HEK293 (cell line): ENCODE measurements at regions not wholly inside any gene's neighbourhood (a gene's known extent, or its start where the extent isn't known, plus 50 kb on each side); places are given as distances from the start of the nearest gene placed in this dataset.

Experiments used
- CTCF ChIA-PET: fragments of 350-600 bp; formaldehyde crosslinking; extraction: SDS; loops from one replicate; lab custom pipeline; 2021; ENCODE audit warnings: antibody characterized with exemption; lab: Yijun Ruan, JAX
- POLR2A ChIA-PET: fragments of 300-600 bp; formaldehyde crosslinking; extraction: SDS; loops from one replicate; lab custom pipeline; 2020; ENCODE audit warnings: antibody characterized with exemption, inconsistent platforms; lab: Yijun Ruan, JAX
- H3K27ac ChIP-seq: fragments of 200-500 bp; sonication (Bioruptor generic); 2 replicates; pipeline ENCODE4 v1.5.1; 2014; ENCODE audit warnings: low read depth, low read length, control low read depth, inconsistent platforms; ENCODE audit errors: extremely low read depth
- H3K36me3 ChIP-seq, 2 experiments: fragments of 200-500 bp in 1 of 2; sonication (Bioruptor generic) in 1 of 2; 1 replicate in 1 of 2; 2 replicates in 1 of 2; pipeline ENCODE4 v1.5.1; 2014 to 2017; ENCODE audit warnings: inconsistent platforms in 2 of 2, low read length in 2 of 2; ENCODE audit not compliant: control insufficient read depth in 2 of 2, insufficient read depth in 1 of 2
- H3K4me1 ChIP-seq: fragments of 200-500 bp; sonication (Bioruptor generic); 2 replicates; pipeline ENCODE4 v1.5.1; 2014; ENCODE audit warnings: mild to moderate bottlenecking, low read length, inconsistent platforms; ENCODE audit not compliant: control insufficient read depth, insufficient read depth
- H3K4me3 ChIP-seq: 2 replicates; pipeline ENCODE4 v1.5.1; 2011; ENCODE audit warnings: low read depth, mild to moderate bottlenecking, control low read depth, low read length, moderate library complexity
- H3K9me3 ChIP-seq: fragments of 200-500 bp; sonication (Bioruptor generic); 2 replicates; pipeline ENCODE4 v1.5.1; 2014; ENCODE audit warnings: low read depth, low read length, inconsistent platforms; ENCODE audit not compliant: control insufficient read depth, insufficient read depth
- KLF17 ChIP-seq: fragments of 450-650 bp; formaldehyde crosslinking; IDR thresholded peaks from 2 replicates; pipeline ENCODE4 v1.5.1; 2016; ENCODE audit warnings: missing biosample characterization, missing genetic modification characterization
- KLF8 ChIP-seq: fragments of 450-650 bp; formaldehyde crosslinking; IDR thresholded peaks from 2 replicates; pipeline ENCODE4 v1.5.1; 2016; ENCODE audit warnings: missing biosample characterization, missing genetic modification characterization
- KLF9 ChIP-seq: fragments of 450-650 bp; formaldehyde crosslinking; IDR thresholded peaks from 2 replicates; pipeline ENCODE4 v1.5.1; 2016; ENCODE audit warnings: missing biosample characterization, missing genetic modification characterization, low read depth
- OVOL3 ChIP-seq: fragments of 450-650 bp; formaldehyde crosslinking; IDR thresholded peaks from 2 replicates; pipeline ENCODE4 v1.5.1; 2016; ENCODE audit warnings: missing biosample characterization, missing genetic modification characterization
- SP7 ChIP-seq: fragments of 450-650 bp; formaldehyde crosslinking; IDR thresholded peaks from 2 replicates; pipeline ENCODE4 v1.5.1; 2016; ENCODE audit warnings: missing biosample characterization, missing genetic modification characterization
- ZBTB1 ChIP-seq: fragments of 450-650 bp; formaldehyde crosslinking; IDR thresholded peaks from 2 replicates; pipeline ENCODE4 v1.5.1; 2016; ENCODE audit warnings: missing biosample characterization, missing genetic modification characterization
- ZFP37 ChIP-seq: fragments of 450-650 bp; formaldehyde crosslinking; IDR thresholded peaks from 2 replicates; pipeline ENCODE4 v1.5.1; 2016; ENCODE audit warnings: missing biosample characterization, missing genetic modification characterization
- ZFP41 ChIP-seq: fragments of 450-650 bp; formaldehyde crosslinking; IDR thresholded peaks from 2 replicates; pipeline ENCODE4 v1.5.1; 2016; ENCODE audit warnings: missing biosample characterization, missing genetic modification characterization, borderline replicate concordance
- ZNF155 ChIP-seq: fragments of 450-650 bp; formaldehyde crosslinking; IDR thresholded peaks from 2 replicates; pipeline ENCODE4 v1.5.1; 2016; ENCODE audit warnings: missing biosample characterization, missing genetic modification characterization
- ZNF223 ChIP-seq: fragments of 450-650 bp; formaldehyde crosslinking; IDR thresholded peaks from 2 replicates; pipeline ENCODE4 v1.5.1; 2016; ENCODE audit warnings: missing biosample characterization, missing genetic modification characterization
- ZNF23 ChIP-seq: fragments of 450-650 bp; formaldehyde crosslinking; IDR thresholded peaks from 2 replicates; pipeline ENCODE4 v1.5.1; 2016; ENCODE audit warnings: missing biosample characterization, missing genetic modification characterization, borderline replicate concordance
- ZNF366 ChIP-seq: fragments of 450-650 bp; formaldehyde crosslinking; conservative IDR thresholded peaks from 2 replicates; pipeline ENCODE4 v1.5.1; 2016; ENCODE audit warnings: missing biosample characterization, missing genetic modification characterization
- ZNF398 ChIP-seq: fragments of 450-650 bp; formaldehyde crosslinking; IDR thresholded peaks from 2 replicates; pipeline ENCODE4 v1.5.1; 2017; ENCODE audit warnings: missing biosample characterization, missing genetic modification characterization
- ZNF510 ChIP-seq: fragments of 450-650 bp; formaldehyde crosslinking; IDR thresholded peaks from 2 replicates; pipeline ENCODE4 v1.5.1; 2018; ENCODE audit warnings: mild to moderate bottlenecking, missing genetic modification characterization, missing biosample characterization; ENCODE audit not compliant: insufficient replicate concordance
- ZNF529 ChIP-seq: fragments of 450-650 bp; formaldehyde crosslinking; IDR thresholded peaks from 2 replicates; pipeline ENCODE4 v1.5.1; 2017; ENCODE audit warnings: missing genetic modification characterization, missing biosample characterization; ENCODE audit not compliant: insufficient replicate concordance
- ZNF558 ChIP-seq: fragments of 450-650 bp; formaldehyde crosslinking; IDR thresholded peaks from 2 replicates; pipeline ENCODE4 v1.5.1; 2016; ENCODE audit warnings: missing biosample characterization, missing genetic modification characterization
- ZNF571 ChIP-seq: fragments of 450-650 bp; formaldehyde crosslinking; IDR thresholded peaks from 2 replicates; pipeline ENCODE4 v1.5.0; 2017; ENCODE audit warnings: missing biosample characterization, missing genetic modification characterization
- ZNF624 ChIP-seq: fragments of 450-650 bp; formaldehyde crosslinking; IDR thresholded peaks from 2 replicates; pipeline ENCODE4 v1.5.1; 2017; ENCODE audit warnings: missing biosample characterization, missing genetic modification characterization
- ZNF658 ChIP-seq: fragments of 450-650 bp; formaldehyde crosslinking; IDR thresholded peaks from 2 replicates; pipeline ENCODE4; 2016; ENCODE audit warnings: missing biosample characterization, missing genetic modification characterization
- ZNF660 ChIP-seq: fragments of 450-650 bp; IDR thresholded peaks from 2 replicates; pipeline ENCODE4 v1.5.1; 2018; ENCODE audit warnings: missing biosample characterization, mild to moderate bottlenecking, missing genetic modification characterization
- ZNF785 ChIP-seq: fragments of 450-650 bp; formaldehyde crosslinking; IDR thresholded peaks from 2 replicates; pipeline ENCODE4 v1.5.1; 2016; ENCODE audit warnings: missing biosample characterization, missing genetic modification characterization
- TF ChIP-seq, protein P1 (sequence below): fragments of 450-650 bp; formaldehyde crosslinking; IDR thresholded peaks from 2 replicates; pipeline ENCODE4 v1.5.1; 2016; ENCODE audit warnings: missing biosample characterization, missing genetic modification characterization
- TF ChIP-seq, protein P2 (sequence below): sonication (generic); formaldehyde crosslinking; IDR thresholded peaks from 2 replicates; pipeline ENCODE4 v1.8.1; 2022; ENCODE audit warnings: mild to moderate bottlenecking, moderate library complexity, missing genetic modification reagents

DNA sequence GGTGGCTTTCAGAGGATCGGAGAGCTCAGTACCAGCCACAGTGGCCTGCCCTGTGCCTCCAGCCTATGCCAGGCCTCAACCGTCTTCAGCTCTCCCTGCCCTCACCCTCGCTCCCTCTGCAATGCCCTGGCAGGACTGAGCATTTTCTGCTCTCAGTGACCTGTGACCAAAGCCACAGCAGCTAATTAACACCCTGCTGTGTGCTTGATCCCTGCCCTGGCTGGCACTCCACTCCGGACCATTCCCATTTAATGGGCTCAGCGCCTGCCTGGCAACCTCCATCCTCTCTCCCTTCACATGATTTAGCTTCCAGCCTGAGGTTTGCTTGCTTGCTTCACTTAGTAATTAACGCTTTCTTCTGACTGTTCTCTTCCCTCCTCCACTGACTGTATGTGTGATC lies 287.5 kb downstream of the LRFN2 start:
- Histone ChIP-seq H3K9me3 (no peaks in the 10 kb centered on the region), H3K4me1 (no peaks in the 10 kb centered on the region), H3K4me3 (no peak overlapping the region), H3K27ac (no peak overlapping the region), H3K36me3 (no peaks in the 10 kb centered on the region)
- ChIA-PET CTCF (interaction anchor here (1.0 kb wide), 1 partner anchor 9 kb away, joined by 4 read pairs; no protein-coding TSS in a partner anchor), POLR2A (no interaction called here)
- TF ChIP-seq ZFP41 (tag by site-specific recombination) (no peak), ZNF571 (tag by site-specific recombination) (no peak), ZBTB1 (no peak), ZNF223 (tag by site-specific recombination) (no peak), ZNF624 (no peak), ZNF398 (tag by site-specific recombination) (no peak), ZNF510 (tag by site-specific recombination) (no peak), ZNF23 (tag by site-specific recombination) (no peak), ZNF155 (tag by site-specific recombination) (no peak), ZNF658 (tag by site-specific recombination) (no peak), ZNF785 (tag by site-specific recombination) (no peak), ZNF529 (tag by site-specific recombination) (no peak), SP7 (tag by site-specific recombination) (no peak), KLF17 (tag by site-specific recombination) (no peak), ZNF558 (no peak)
- TF ChIP-seq, protein P1, sequence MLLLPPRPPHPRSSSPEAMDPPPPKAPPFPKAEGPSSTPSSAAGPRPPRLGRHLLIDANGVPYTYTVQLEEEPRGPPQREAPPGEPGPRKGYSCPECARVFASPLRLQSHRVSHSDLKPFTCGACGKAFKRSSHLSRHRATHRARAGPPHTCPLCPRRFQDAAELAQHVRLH (tag by site-specific recombination), result no peak
- TF ChIP-seq, protein P2, sequence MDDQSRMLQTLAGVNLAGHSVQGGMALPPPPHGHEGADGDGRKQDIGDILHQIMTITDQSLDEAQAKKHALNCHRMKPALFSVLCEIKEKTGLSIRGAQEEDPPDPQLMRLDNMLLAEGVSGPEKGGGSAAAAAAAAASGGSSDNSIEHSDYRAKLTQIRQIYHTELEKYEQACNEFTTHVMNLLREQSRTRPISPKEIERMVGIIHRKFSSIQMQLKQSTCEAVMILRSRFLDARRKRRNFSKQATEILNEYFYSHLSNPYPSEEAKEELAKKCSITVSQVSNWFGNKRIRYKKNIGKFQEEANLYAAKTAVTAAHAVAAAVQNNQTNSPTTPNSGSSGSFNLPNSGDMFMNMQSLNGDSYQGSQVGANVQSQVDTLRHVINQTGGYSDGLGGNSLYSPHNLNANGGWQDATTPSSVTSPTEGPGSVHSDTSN, result no peak

GRCh38 chr6:40298207-40298606 lies 289.0 kb downstream of the LRFN2 start:
- TF ChIP-seq KLF9 (tag by site-specific recombination) (no peak), ZFP37 (no peak), OVOL3 (tag by site-specific recombination) (no peak), ZNF366 (tag by site-specific recombination) (no peak), ZNF660 (tag by site-specific recombination) (no peak), KLF8 (tag by site-specific recombination) (no peak)
- H3K36me3 ChIP-seq, result no peaks in the 10 kb centered on the region
- no peaks in the 10 kb centered on the region for H3K4me1 ChIP-seq
- no peak overlapping the region for H3K27ac ChIP-seq
- ChIA-PET POLR2A (no interaction called here), CTCF (no interaction called here)
- no peaks in the 10 kb centered on the region for H3K9me3 ChIP-seq
- no peak overlapping the region for H3K4me3 ChIP-seq
